HG03342 (cell line): ENCODE measurements at regions not wholly inside any gene's neighbourhood (a gene's known extent, or its start where the extent isn't known, plus 50 kb on each side); places are given as distances from the start of the nearest gene placed in this dataset.
"Not testable (repeated sequence)": the region's sequence is repeated elsewhere in the genome, so short reads cannot be mapped to it uniquely, and the experiment has no call there.

Source experiments
- ATAC-seq: cut with Tn5 transposase; IDR thresholded peaks from one replicate; pipeline ENCODE4 v1.9.1; 2021; ENCODE audit warnings: mild to moderate bottlenecking, moderate library complexity; ENCODE audit not compliant: unreplicated experiment

DNA sequence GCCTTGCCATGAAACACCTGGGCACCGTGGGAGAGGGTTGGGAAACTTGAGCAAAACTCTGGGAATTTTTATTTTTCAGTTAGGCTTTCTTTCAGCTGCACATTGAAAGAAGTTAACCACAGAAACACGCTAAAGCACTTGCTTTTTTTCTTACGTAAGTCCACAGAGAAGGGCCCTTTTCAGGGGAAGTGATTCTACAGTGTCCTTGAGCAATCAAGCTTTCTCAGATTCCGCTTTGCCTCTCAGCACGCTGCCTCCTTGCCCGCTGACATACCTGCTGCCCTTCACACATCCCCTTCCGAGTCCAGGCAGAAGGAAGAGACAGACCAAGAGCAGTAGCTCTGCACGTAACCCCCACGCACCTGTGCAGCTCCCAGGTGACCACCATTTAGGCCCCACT, 135.5 kb upstream of the MYT1L start:
- no peak for ATAC-seq

DNA sequence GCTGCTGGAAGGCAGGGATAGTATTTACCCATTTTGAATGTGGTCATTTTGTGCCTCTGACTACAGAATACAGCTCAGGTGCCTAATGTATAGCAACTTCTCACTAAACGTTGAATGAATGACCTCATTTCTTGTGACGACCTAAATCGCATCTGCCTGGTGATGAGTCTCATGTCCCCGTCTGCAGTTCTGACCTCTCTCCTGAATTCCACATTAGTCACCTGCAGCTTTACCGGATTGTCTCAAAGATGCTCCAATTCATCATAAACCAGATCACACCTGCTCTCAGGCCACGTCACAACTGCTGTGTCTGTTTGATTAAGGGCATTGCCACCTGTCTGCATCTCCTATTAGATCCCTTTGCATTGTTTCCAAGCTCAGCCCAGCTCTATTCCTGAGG, 133.6 kb upstream of the MYT1L start:
- no peak for ATAC-seq

- no peak for ATAC-seq
Observed at GRCh38 chr2:2464094-2464493, 133.0 kb upstream of the MYT1L start.

- no peak for ATAC-seq
Observed at GRCh38 chr2:2456721-2457120, 125.6 kb upstream of the MYT1L start.

DNA sequence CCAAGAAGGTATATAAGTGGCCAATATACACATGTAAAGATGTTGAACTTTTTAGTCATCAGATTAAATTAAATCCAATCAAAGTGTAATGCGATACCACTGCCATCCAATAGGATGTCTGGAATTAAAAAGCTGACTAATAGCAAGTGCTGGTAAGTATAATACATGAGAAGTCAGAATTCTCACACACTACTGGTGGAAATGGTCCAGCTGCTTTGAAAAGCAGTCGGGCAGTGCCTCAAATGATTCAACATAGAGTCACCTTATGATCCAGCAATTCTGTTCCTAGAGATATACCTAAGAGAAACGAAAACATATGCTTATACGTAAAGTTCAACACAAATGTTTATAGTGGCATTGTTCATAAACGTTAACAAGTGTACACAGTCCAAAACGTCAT, 124.1 kb upstream of the MYT1L start:
- ATAC-seq: no peak

GRCh38 chr2:2452961-2453360, 121.9 kb upstream of the MYT1L start:
- no peak for ATAC-seq

GRCh38 chr2:2451275-2451674, 120.2 kb upstream of the MYT1L start:
- not testable (repeated sequence) for ATAC-seq

DNA sequence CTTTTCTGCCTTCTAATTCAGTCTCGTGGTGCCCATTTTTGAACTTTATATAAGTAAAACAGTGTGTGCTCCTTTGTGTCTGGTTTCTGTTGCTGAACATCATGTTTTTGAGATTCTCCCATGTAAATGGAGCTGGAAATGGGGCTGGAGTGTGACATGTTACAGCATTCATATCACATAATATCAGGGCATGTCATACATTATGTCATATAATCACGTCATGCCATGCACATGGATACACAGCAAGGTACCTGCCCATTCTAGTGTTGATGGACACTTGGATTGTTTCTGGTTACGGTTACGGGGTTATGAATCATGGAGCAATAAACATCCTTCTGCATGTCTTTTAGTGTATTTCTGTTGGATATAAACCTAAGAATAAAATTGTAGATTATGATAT, 117.1 kb upstream of the MYT1L start:
- ATAC-seq: no peak

DNA sequence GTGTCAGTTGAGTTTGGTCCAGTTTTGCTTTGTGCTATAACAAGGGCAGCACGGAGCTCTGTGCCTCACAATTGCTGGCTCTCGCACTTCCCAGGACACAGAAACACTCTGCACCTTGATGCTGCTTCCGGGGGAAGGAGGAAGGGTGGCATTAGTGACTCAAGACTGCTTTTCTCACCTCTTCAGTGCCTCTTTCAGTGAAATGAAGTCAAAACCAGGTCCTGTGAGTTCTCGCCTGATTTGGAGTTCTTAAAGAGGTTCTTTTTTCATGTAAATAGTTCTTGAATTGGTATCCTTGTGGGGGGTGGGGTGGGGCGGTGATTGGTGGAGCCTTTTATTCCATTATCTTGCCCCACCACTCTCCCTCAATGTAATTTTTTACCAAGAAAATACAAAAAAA, 91.5 kb upstream of the MYT1L start:
- no peak for ATAC-seq

- no peak for ATAC-seq
Observed at GRCh38 chr2:2413525-2413924, 82.5 kb upstream of the MYT1L start.

DNA sequence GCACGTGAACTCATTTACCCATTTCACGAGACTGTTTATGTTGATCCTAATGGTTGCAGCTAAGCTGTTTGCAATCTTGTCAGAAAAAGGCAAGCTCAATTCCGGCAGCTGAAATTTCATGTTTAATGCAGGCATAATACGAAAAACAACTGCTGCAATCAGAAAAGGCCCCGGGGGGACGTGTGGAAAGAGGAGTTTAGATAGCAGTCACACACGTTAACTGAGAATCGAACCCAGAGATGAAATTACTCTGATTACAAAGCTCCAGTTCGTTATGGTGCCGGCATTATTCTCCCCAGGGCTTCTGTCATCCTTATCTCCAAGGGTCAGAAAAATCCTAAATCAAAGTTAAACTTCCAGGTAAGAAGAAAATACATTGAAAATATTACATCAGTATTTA, 79.9 kb upstream of the MYT1L start:
- ATAC-seq: no peak

- ATAC-seq: no peak
Observed at GRCh38 chr2:2409481-2409880, 78.4 kb upstream of the MYT1L start.

- no peak for ATAC-seq
Observed at GRCh38 chr2:2405780-2406179, 74.7 kb upstream of the MYT1L start.

GRCh38 chr2:2400286-2401038, 69.4 kb upstream of the MYT1L start:
- ATAC-seq: no peak

GRCh38 chr2:2399396-2399795, 68.3 kb upstream of the MYT1L start:
- no peak for ATAC-seq

GRCh38 chr2:2392332-2392731, 61.3 kb upstream of the MYT1L start:
- no peak for ATAC-seq

GRCh38 chr2:2389215-2389614, 58.1 kb upstream of the MYT1L start:
- ATAC-seq: no peak
